HepG2 (cell line): ENCODE measurements at regions not wholly inside any gene's neighbourhood (a gene's known extent, or its start where the extent isn't known, plus 50 kb on each side); places are given as distances from the start of the nearest gene placed in this dataset.

ENCODE experiments used
- ATM ChIP-seq: fragments of 450-650 bp; IDR thresholded peaks from 2 replicates; pipeline ENCODE4 v1.7.1; 2017; ENCODE audit warnings: mild to moderate bottlenecking, borderline replicate concordance
- CBFB ChIP-seq: sonication (generic); formaldehyde crosslinking; IDR thresholded peaks from 2 replicates; pipeline ENCODE4 v1.4.0; 2020; ENCODE audit warnings: missing genetic modification reagents
- CREB1 ChIP-seq, 2 experiments: fragments of 450-650 bp in 1 of 2; IDR thresholded peaks; 2 replicates each; pipeline ENCODE4 v1.6.1; 2016 to 2017; ENCODE audit warnings: control low read depth in 1 of 2, mild to moderate bottlenecking in 1 of 2, missing compliant biosample characterization in 1 of 2, missing genetic modification characterization in 1 of 2
- HMG20A ChIP-seq: IDR thresholded peaks from 2 replicates; pipeline ENCODE4 v1.6.1; 2016; ENCODE audit warnings: borderline replicate concordance
- KDM3A ChIP-seq: IDR thresholded peaks from 2 replicates; pipeline ENCODE4 v1.6.1; 2018; ENCODE audit warnings: low read depth, missing compliant biosample characterization
- NCOA5 ChIP-seq: sonication (generic); formaldehyde crosslinking; IDR thresholded peaks from 2 replicates; pipeline ENCODE4 v1.4.0; 2020; ENCODE audit warnings: missing genetic modification reagents
- SP140L ChIP-seq: sonication (generic); formaldehyde crosslinking; IDR thresholded peaks from 2 replicates; pipeline ENCODE4 v1.4.0; 2020; ENCODE audit warnings: missing genetic modification reagents, borderline replicate concordance
- SRSF4 ChIP-seq: fragments of 200-400 bp; formaldehyde crosslinking; IDR thresholded peaks from one replicate; pipeline ENCODE4 v1.6.1; 2018; ENCODE audit warnings: mild to moderate bottlenecking, low read depth, low read length, moderate library complexity; ENCODE audit not compliant: poor library complexity, severe bottlenecking
- TBP ChIP-seq: sonication (generic); formaldehyde crosslinking; IDR thresholded peaks from 2 replicates; pipeline ENCODE4 v1.5.0; 2020; ENCODE audit warnings: missing genetic modification reagents
- TOPORS ChIP-seq: sonication (generic); formaldehyde crosslinking; IDR thresholded peaks from 2 replicates; pipeline ENCODE4 v1.8.0; 2023; ENCODE audit warnings: mild to moderate bottlenecking, missing genetic modification reagents
- XBP1 ChIP-seq: sonication (generic); formaldehyde crosslinking; IDR thresholded peaks from 2 replicates; pipeline ENCODE4 v1.5.0; 2020; ENCODE audit warnings: missing genetic modification reagents
- YY1 ChIP-seq: IDR thresholded peaks from 2 replicates; pipeline ENCODE4 v1.6.1; 2011; ENCODE audit warnings: low read length, low read depth, moderate library complexity, mild to moderate bottlenecking; ENCODE audit not compliant: insufficient read depth, insufficient replicate concordance
- ZNF251 ChIP-seq: sonication (generic); formaldehyde crosslinking; IDR thresholded peaks from 2 replicates; pipeline ENCODE4 v1.9.0; 2021; ENCODE audit warnings: mild to moderate bottlenecking, missing genetic modification reagents
- ZNF484 ChIP-seq: sonication (generic); formaldehyde crosslinking; IDR thresholded peaks from 2 replicates; pipeline ENCODE4 v1.5.1; 2020; ENCODE audit warnings: mild to moderate bottlenecking, low read depth, missing genetic modification reagents, borderline replicate concordance
- ZNF747 ChIP-seq: sonication (generic); formaldehyde crosslinking; IDR thresholded peaks from 2 replicates; pipeline ENCODE4 v1.8.1; 2023; ENCODE audit warnings: missing genetic modification reagents, mild to moderate bottlenecking, borderline replicate concordance
- ZNF761 ChIP-seq: sonication (generic); formaldehyde crosslinking; conservative IDR thresholded peaks from 2 replicates; pipeline ENCODE4 v1.4.0; 2020; ENCODE audit warnings: mild to moderate bottlenecking, missing genetic modification reagents
- TF ChIP-seq, protein P1 (sequence below): sonication (generic); formaldehyde crosslinking; IDR thresholded peaks from 2 replicates; pipeline ENCODE4 v1.4.0; 2020; ENCODE audit warnings: mild to moderate bottlenecking, missing genetic modification reagents, borderline replicate concordance
- TF ChIP-seq, protein P2 (sequence below): sonication (generic); formaldehyde crosslinking; IDR thresholded peaks from 2 replicates; pipeline ENCODE4; 2020; ENCODE audit warnings: missing genetic modification reagents, mild to moderate bottlenecking, borderline replicate concordance
- TF ChIP-seq, protein P3 (sequence below): IDR thresholded peaks from 2 replicates; pipeline ENCODE4 v1.6.1; 2016; ENCODE audit warnings: mild to moderate bottlenecking

DNA sequence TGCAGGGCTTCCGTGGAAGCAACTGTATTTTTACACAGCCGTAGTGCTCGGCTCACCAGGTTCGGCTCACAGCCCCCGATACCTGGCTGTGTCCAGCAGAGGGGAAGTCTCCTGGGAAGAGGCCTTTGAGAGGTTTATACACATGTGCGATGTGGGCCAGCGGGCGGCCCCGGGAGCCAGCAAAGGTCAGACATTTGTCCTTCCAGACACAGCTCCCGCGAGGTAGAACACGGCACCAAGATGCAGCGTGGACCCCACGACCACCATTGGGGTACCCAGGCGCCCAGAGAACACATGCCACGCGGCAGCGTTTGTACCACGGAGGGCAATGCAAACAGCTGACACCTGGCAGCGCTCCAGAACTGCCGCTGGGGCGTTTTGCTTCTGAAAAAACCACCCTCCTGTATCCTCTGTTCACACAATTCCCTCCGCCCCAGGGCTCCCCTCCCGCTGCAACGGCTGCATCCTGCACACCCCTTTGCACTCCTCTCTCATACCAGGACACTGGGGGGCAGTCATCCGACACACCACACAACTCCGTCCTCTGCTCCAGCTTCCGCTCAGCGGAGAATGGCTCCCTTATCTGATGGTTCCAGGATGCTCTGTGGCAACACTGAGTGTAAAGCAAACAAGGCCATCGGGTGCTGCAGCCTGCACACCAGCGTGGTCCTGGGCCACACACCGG is 235.3 kb downstream of the SYK start (continued):
- TF ChIP-seq, protein P1, sequence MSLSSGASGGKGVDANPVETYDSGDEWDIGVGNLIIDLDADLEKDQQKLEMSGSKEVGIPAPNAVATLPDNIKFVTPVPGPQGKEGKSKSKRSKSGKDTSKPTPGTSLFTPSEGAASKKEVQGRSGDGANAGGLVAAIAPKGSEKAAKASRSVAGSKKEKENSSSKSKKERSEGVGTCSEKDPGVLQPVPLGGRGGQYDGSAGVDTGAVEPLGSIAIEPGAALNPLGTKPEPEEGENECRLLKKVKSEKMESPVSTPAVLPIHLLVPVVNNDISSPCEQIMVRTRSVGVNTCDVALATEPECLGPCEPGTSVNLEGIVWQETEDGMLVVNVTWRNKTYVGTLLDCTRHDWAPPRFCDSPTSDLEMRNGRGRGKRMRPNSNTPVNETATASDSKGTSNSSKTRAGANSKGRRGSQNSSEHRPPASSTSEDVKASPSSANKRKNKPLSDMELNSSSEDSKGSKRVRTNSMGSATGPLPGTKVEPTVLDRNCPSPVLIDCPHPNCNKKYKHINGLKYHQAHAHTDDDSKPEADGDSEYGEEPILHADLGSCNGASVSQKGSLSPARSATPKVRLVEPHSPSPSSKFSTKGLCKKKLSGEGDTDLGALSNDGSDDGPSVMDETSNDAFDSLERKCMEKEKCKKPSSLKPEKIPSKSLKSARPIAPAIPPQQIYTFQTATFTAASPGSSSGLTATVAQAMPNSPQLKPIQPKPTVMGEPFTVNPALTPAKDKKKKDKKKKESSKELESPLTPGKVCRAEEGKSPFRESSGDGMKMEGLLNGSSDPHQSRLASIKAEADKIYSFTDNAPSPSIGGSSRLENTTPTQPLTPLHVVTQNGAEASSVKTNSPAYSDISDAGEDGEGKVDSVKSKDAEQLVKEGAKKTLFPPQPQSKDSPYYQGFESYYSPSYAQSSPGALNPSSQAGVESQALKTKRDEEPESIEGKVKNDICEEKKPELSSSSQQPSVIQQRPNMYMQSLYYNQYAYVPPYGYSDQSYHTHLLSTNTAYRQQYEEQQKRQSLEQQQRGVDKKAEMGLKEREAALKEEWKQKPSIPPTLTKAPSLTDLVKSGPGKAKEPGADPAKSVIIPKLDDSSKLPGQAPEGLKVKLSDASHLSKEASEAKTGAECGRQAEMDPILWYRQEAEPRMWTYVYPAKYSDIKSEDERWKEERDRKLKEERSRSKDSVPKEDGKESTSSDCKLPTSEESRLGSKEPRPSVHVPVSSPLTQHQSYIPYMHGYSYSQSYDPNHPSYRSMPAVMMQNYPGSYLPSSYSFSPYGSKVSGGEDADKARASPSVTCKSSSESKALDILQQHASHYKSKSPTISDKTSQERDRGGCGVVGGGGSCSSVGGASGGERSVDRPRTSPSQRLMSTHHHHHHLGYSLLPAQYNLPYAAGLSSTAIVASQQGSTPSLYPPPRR (CRISPR knock-in tag): peak; percentile 94
- TF ChIP-seq ZNF747 (peak; percentile 73), YY1 (peak; percentile 71), CREB1 (IDR thresholded peaks at IDR 0.05) (0 out of 2 replicates have a peak, but pooled peaks have one; percentile 38), CREB1 (CRISPR knock-in tag; IDR thresholded peaks at IDR 0.05) (peak; percentile 1; the same call in 1 of the 2 replicates), SRSF4 (no peak), KDM3A (CRISPR knock-in tag) (peak; percentile 93), ZNF251 (CRISPR knock-in tag) (no peak), XBP1 (no peak), ZNF484 (CRISPR knock-in tag) (no peak), CBFB (CRISPR knock-in tag) (peak; percentile 91), NCOA5 (CRISPR knock-in tag) (no peak), TBP (no peak), TOPORS (CRISPR knock-in tag) (peak; percentile 75; the same call in 1 of the 2 replicates), HMG20A (CRISPR knock-in tag) (peak; percentile 96), ZNF761 (peak; percentile 91), SP140L (CRISPR knock-in tag) (0 out of 2 replicates have a peak, but pooled peaks have one; percentile 45), ATM (no peak)
- TF ChIP-seq, protein P2, sequence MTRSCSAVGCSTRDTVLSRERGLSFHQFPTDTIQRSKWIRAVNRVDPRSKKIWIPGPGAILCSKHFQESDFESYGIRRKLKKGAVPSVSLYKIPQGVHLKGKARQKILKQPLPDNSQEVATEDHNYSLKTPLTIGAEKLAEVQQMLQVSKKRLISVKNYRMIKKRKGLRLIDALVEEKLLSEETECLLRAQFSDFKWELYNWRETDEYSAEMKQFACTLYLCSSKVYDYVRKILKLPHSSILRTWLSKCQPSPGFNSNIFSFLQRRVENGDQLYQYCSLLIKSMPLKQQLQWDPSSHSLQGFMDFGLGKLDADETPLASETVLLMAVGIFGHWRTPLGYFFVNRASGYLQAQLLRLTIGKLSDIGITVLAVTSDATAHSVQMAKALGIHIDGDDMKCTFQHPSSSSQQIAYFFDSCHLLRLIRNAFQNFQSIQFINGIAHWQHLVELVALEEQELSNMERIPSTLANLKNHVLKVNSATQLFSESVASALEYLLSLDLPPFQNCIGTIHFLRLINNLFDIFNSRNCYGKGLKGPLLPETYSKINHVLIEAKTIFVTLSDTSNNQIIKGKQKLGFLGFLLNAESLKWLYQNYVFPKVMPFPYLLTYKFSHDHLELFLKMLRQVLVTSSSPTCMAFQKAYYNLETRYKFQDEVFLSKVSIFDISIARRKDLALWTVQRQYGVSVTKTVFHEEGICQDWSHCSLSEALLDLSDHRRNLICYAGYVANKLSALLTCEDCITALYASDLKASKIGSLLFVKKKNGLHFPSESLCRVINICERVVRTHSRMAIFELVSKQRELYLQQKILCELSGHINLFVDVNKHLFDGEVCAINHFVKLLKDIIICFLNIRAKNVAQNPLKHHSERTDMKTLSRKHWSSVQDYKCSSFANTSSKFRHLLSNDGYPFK (CRISPR knock-in tag): no peak; the same call in none of the 2 replicates
- TF ChIP-seq, protein P3, sequence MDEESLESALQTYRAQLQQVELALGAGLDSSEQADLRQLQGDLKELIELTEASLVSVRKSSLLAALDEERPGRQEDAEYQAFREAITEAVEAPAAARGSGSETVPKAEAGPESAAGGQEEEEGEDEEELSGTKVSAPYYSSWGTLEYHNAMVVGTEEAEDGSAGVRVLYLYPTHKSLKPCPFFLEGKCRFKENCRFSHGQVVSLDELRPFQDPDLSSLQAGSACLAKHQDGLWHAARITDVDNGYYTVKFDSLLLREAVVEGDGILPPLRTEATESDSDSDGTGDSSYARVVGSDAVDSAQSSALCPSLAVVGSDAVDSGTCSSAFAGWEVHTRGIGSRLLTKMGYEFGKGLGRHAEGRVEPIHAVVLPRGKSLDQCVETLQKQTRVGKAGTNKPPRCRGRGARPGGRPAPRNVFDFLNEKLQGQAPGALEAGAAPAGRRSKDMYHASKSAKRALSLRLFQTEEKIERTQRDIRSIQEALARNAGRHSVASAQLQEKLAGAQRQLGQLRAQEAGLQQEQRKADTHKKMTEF (CRISPR knock-in tag): peak; percentile 87
